Mesendoderm (in vitro differentiated cells): ENCODE measurements at regions not wholly inside any gene's neighbourhood (a gene's known extent, or its start where the extent isn't known, plus 50 kb on each side); places are given as distances from the start of the nearest gene placed in this dataset.
"Not testable (repeated sequence)": the region's sequence is repeated elsewhere in the genome, so short reads cannot be mapped to it uniquely, and the experiment has no call there.

Experiments
- DNase-seq: peaks from one replicate; pipeline ENCODE4 v3.0.0; 2013
- H2AK5ac ChIP-seq: 2 replicates; pipeline ENCODE4 v1.6.1; 2013; ENCODE audit warnings: low read length, inconsistent platforms
- H2BK120ac ChIP-seq: 2 replicates; pipeline ENCODE4 v1.6.1; 2013; ENCODE audit warnings: low read depth, mild to moderate bottlenecking, low read length, moderate library complexity, mixed read lengths
- H2BK15ac ChIP-seq: replicated peaks from 2 replicates; pipeline ENCODE4 v1.6.1; 2013; ENCODE audit warnings: low read depth, mild to moderate bottlenecking, moderate library complexity
- H2BK5ac ChIP-seq: 2 replicates; pipeline ENCODE4 v1.6.1; 2013; ENCODE audit warnings: low read length, inconsistent platforms
- H3K18ac ChIP-seq: 2 replicates; pipeline ENCODE4 v1.6.1; 2013; ENCODE audit warnings: mild to moderate bottlenecking, low read length, mixed read lengths
- H3K23ac ChIP-seq: one replicate; pipeline ENCODE4 v1.6.1; 2013; ENCODE audit warnings: low read length
- H3K27ac ChIP-seq: 2 replicates; pipeline ENCODE4 v1.5.1; 2013; ENCODE audit warnings: low read depth, mild to moderate bottlenecking, inconsistent platforms, low read length, moderate library complexity
- H3K27me3 ChIP-seq: 2 replicates; pipeline ENCODE4 v1.6.1; 2013; ENCODE audit warnings: low read length, control low read depth, mild to moderate bottlenecking, inconsistent platforms; ENCODE audit not compliant: insufficient read depth, poor library complexity
- H3K36me3 ChIP-seq: 2 replicates; pipeline ENCODE4 v1.6.1; 2013; ENCODE audit warnings: low read length, inconsistent platforms; ENCODE audit not compliant: control insufficient read depth, insufficient read depth
- H3K4ac ChIP-seq: one replicate; pipeline ENCODE4 v1.6.1; 2013; ENCODE audit warnings: low read depth, mild to moderate bottlenecking, low read length, moderate library complexity
- H3K4me1 ChIP-seq: 2 replicates; pipeline ENCODE4 v1.6.1; 2013; ENCODE audit warnings: low read depth, low read length, inconsistent platforms; ENCODE audit not compliant: control insufficient read depth
- H3K4me2 ChIP-seq: 2 replicates; pipeline ENCODE4 v1.6.1; 2013; ENCODE audit warnings: low read length
- H3K4me3 ChIP-seq: 2 replicates; pipeline ENCODE4 v1.5.1; 2013; ENCODE audit warnings: mild to moderate bottlenecking, low read length
- H3K56ac ChIP-seq: one replicate; pipeline ENCODE4 v1.6.1; 2013; ENCODE audit warnings: low read length
- H3K79me1 ChIP-seq: 2 replicates; pipeline ENCODE4 v1.6.1; 2013; ENCODE audit warnings: low read length, inconsistent platforms
- H3K79me2 ChIP-seq: 2 replicates; pipeline ENCODE4 v1.6.1; 2013; ENCODE audit warnings: mild to moderate bottlenecking, low read length; ENCODE audit not compliant: control insufficient read depth, insufficient read depth
- H3K9ac ChIP-seq: 2 replicates; pipeline ENCODE4 v1.6.1; 2013; ENCODE audit warnings: low read length, inconsistent platforms
- H4K5ac ChIP-seq: one replicate; pipeline ENCODE4 v1.6.1; 2013; ENCODE audit warnings: low read length
- H4K8ac ChIP-seq: one replicate; pipeline ENCODE4 v1.6.1; 2013; ENCODE audit warnings: low read depth, mild to moderate bottlenecking, control low read depth, low read length, moderate library complexity
- WGBS: extraction: QIAGEN DNeasy Blood & Tissue Kit; methylation state at CpG from one replicate; pipeline ENCODE4 v1.1.7; 2013; ENCODE audit warnings: low lambda C conversion rate, missing lambda C conversion rate; ENCODE audit not compliant: insufficient coverage; ENCODE audit errors: extremely low coverage; 5-methylcytosine and 5-hydroxymethylcytosine counted together

GRCh38 chr14:105697955-105698354 lies 171.6 kb downstream of the TMEM121 start:
- H3K27ac ChIP-seq, H4K5ac ChIP-seq, H2BK5ac ChIP-seq, H3K79me2 ChIP-seq, H3K4me2 ChIP-seq, H4K8ac ChIP-seq, H3K4me1 ChIP-seq, H2BK15ac ChIP-seq, H3K56ac ChIP-seq, H3K4me3 ChIP-seq, H3K23ac ChIP-seq, H3K4ac ChIP-seq, DNase-seq, H3K9ac ChIP-seq, H3K27me3 ChIP-seq, H3K18ac ChIP-seq, H2BK120ac ChIP-seq, H3K36me3 ChIP-seq, H3K79me1 ChIP-seq, H2AK5ac ChIP-seq: not testable (repeated sequence)
- WGBS, result no CpG with 5 or more reads among the region's 5 CpGs

GRCh38 chr14:105698940-105699556 lies 172.7 kb downstream of the TMEM121 start:
- H3K18ac ChIP-seq, H3K79me1 ChIP-seq, H2AK5ac ChIP-seq, H3K4ac ChIP-seq, H3K4me2 ChIP-seq, H3K23ac ChIP-seq, H4K8ac ChIP-seq, H2BK5ac ChIP-seq, H2BK15ac ChIP-seq, H3K79me2 ChIP-seq, H3K27me3 ChIP-seq, H3K56ac ChIP-seq, H4K5ac ChIP-seq, DNase-seq, H3K36me3 ChIP-seq, H3K9ac ChIP-seq, H3K4me3 ChIP-seq, H3K4me1 ChIP-seq, H3K27ac ChIP-seq, H2BK120ac ChIP-seq: not testable (repeated sequence)
- no CpG with 5 or more reads among the region's 27 CpGs for WGBS

- not testable (repeated sequence) for H3K56ac ChIP-seq, H4K5ac ChIP-seq, H3K9ac ChIP-seq, H4K8ac ChIP-seq, H3K4me2 ChIP-seq, H3K79me2 ChIP-seq, H2BK5ac ChIP-seq, H3K18ac ChIP-seq, H3K27me3 ChIP-seq, H2BK120ac ChIP-seq, H3K36me3 ChIP-seq, H3K23ac ChIP-seq, H3K27ac ChIP-seq, DNase-seq, H3K4me1 ChIP-seq, H3K4ac ChIP-seq, H3K4me3 ChIP-seq, H3K79me1 ChIP-seq, H2BK15ac ChIP-seq, H2AK5ac ChIP-seq
- no CpG with 5 or more reads among the region's 9 CpGs for WGBS
These were observed 173.3 kb downstream of the TMEM121 start for GRCh38 chr14:105699706-105700105.

GRCh38 chr14:105700146-105700545 lies 173.8 kb downstream of the TMEM121 start:
- no CpG with 5 or more reads among the region's 13 CpGs for WGBS
- H3K4me3 ChIP-seq, H3K27ac ChIP-seq, H4K5ac ChIP-seq, H2BK120ac ChIP-seq, H3K18ac ChIP-seq, H3K79me2 ChIP-seq, H3K56ac ChIP-seq, H2AK5ac ChIP-seq, H2BK15ac ChIP-seq, H3K4me2 ChIP-seq, H2BK5ac ChIP-seq, H3K36me3 ChIP-seq, H3K27me3 ChIP-seq, H4K8ac ChIP-seq, H3K23ac ChIP-seq, DNase-seq, H3K9ac ChIP-seq, H3K79me1 ChIP-seq, H3K4ac ChIP-seq, H3K4me1 ChIP-seq: not testable (repeated sequence)

GRCh38 chr14:105700622-105701288 lies 174.4 kb downstream of the TMEM121 start:
- Histone ChIP-seq H4K8ac (no peak overlapping the region), H3K4me1 (no peaks in the 10 kb centered on the region), H3K27me3 (no peaks in the 10 kb centered on the region), H3K4me3 (no peak overlapping the region), H3K4me2 (no peak overlapping the region), H3K23ac (no peak overlapping the region), H3K27ac (no peak overlapping the region), H3K18ac (no peak overlapping the region), H3K4ac (no peak overlapping the region), H4K5ac (no peak overlapping the region), H3K56ac (no peak overlapping the region), H3K79me2 (no peaks in the 10 kb centered on the region), H3K9ac (no peak overlapping the region), H2BK120ac (no peak overlapping the region), H3K79me1 (no peaks in the 10 kb centered on the region), H2BK5ac (no peak overlapping the region), H2BK15ac (no peak overlapping the region), H3K36me3 (no peaks in the 10 kb centered on the region), H2AK5ac (no peak overlapping the region)
- DNase-seq, result no peak
- WGBS, result no CpG with 5 or more reads among the region's 7 CpGs
